ENCODE measurements at regions not wholly inside any gene's neighbourhood (a gene's known extent, or its start where the extent isn't known, plus 50 kb on each side); places are given as distances from the start of the nearest gene placed in this dataset.

DNA sequence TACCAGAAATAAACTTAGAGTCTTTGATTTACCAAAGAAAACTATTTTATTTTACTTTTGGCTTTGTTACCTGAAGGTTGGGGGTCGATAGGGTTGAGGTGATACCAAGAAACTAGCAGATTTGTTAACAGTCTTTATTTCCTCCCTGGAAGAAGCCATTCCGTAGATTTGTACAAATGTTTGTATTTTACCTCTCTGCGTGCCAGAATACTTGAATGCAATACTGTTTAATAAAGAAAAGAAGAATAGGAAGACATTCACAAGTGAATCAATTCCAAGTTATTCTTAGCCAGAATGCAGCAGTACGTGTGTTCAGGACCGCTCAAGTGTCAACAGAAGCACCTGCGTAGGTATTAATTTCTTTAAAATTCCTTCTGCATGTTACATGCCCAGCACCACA lies 260.3 kb upstream of the TENM3 start:
- DNase-seq (no peak), ATAC-seq (ENCODE audit: insufficient read depth, low FRiP score) (no peak)
- TF ChIP-seq CTCF (IDR thresholded peaks at IDR 0.05; ENCODE audit: control extremely low read depth, extremely low read depth) = no peak
- no peaks in the 10 kb centered on the region for H3K9me3 ChIP-seq (ENCODE audit: control insufficient read depth in 4 of 4, insufficient read depth in 3 of 4, low read length in 3 of 4)
- H3K9ac ChIP-seq (ENCODE audit: insufficient read depth in 1 of 2, low read length in 2 of 2) = no peak overlapping the region
- H3K4me1 ChIP-seq (ENCODE audit: control insufficient read depth in 5 of 5, insufficient read depth in 5 of 5, low read length in 5 of 5) = no peaks in the 10 kb centered on the region
- no peaks in the 10 kb centered on the region for H3K27me3 ChIP-seq (ENCODE audit: control insufficient read depth in 3 of 3, insufficient read depth in 3 of 3, low read length in 2 of 3)
- H3K4me3 ChIP-seq = no peak overlapping the region
- no peak overlapping the region for H3K27ac ChIP-seq (ENCODE audit: low read depth in 1 of 2, low read length in 1 of 2)
- no peaks in the 10 kb centered on the region for H3K36me3 ChIP-seq (ENCODE audit: control insufficient read depth in 4 of 4, insufficient read depth in 4 of 4, low read length in 4 of 4)
- WGBS, 2 donors = 59 to 76% methylated on average over 6 of the region's 6 CpGs

- ATAC-seq (ENCODE audit: insufficient read depth, low FRiP score) (no peak), DNase-seq (no peak)
- no peak overlapping the region for H3K27ac ChIP-seq (ENCODE audit: low read depth in 1 of 2, low read length in 1 of 2)
- WGBS, 2 donors = 88 to 93% methylated on average over 4 of the region's 4 CpGs
- no peak overlapping the region for H3K9ac ChIP-seq (ENCODE audit: insufficient read depth in 1 of 2, low read length in 2 of 2)
- no peaks in the 10 kb centered on the region for H3K36me3 ChIP-seq (ENCODE audit: control insufficient read depth in 4 of 4, insufficient read depth in 4 of 4, low read length in 4 of 4)
- H3K4me1 ChIP-seq (ENCODE audit: control insufficient read depth in 5 of 5, insufficient read depth in 5 of 5, low read length in 5 of 5) = no peaks in the 10 kb centered on the region
- H3K9me3 ChIP-seq (ENCODE audit: control insufficient read depth in 4 of 4, insufficient read depth in 3 of 4, low read length in 3 of 4) = no peaks in the 10 kb centered on the region
- no peaks in the 10 kb centered on the region for H3K27me3 ChIP-seq (ENCODE audit: control insufficient read depth in 3 of 3, insufficient read depth in 3 of 3, low read length in 2 of 3)
- H3K4me3 ChIP-seq = no peak overlapping the region
- TF ChIP-seq CTCF (IDR thresholded peaks at IDR 0.05; ENCODE audit: control extremely low read depth, extremely low read depth) = no peak
Observed at GRCh38 chr4:181987392-181987791, 255.8 kb upstream of the TENM3 start.

- no peak for ATAC-seq (ENCODE audit: insufficient read depth, low FRiP score)
Observed at GRCh38 chr4:181989071-181989470, 254.1 kb upstream of the TENM3 start.

More at GRCh38 chr4:181989071-181989470, 254.1 kb upstream of the TENM3 start:
- DNase-seq = no peak
- Histone ChIP-seq H3K36me3 (ENCODE audit: control insufficient read depth in 4 of 4, insufficient read depth in 4 of 4, low read length in 4 of 4) (no peaks in the 10 kb centered on the region), H3K27me3 (ENCODE audit: control insufficient read depth in 3 of 3, insufficient read depth in 3 of 3, low read length in 2 of 3) (no peaks in the 10 kb centered on the region), H3K9ac (ENCODE audit: insufficient read depth in 1 of 2, low read length in 2 of 2) (no peak overlapping the region), H3K4me3 (no peak overlapping the region), H3K4me1 (ENCODE audit: control insufficient read depth in 5 of 5, insufficient read depth in 5 of 5, low read length in 5 of 5) (no peaks in the 10 kb centered on the region), H3K9me3 (ENCODE audit: control insufficient read depth in 4 of 4, insufficient read depth in 3 of 4, low read length in 3 of 4) (no peaks in the 10 kb centered on the region), H3K27ac (ENCODE audit: low read depth in 1 of 2, low read length in 1 of 2) (no peak overlapping the region)
- no peak for TF ChIP-seq CTCF (IDR thresholded peaks at IDR 0.05; ENCODE audit: control extremely low read depth, extremely low read depth)
- 54 to 71% methylated on average over 3 of the region's 3 CpGs for WGBS, 2 donors
